Ascending aorta (tissue), 2 donors: ENCODE measurements at regions not wholly inside any gene's neighbourhood (a gene's known extent, or its start where the extent isn't known, plus 50 kb on each side); places are given as distances from the start of the nearest gene placed in this dataset.
"Not testable (repeated sequence)": the region's sequence is repeated elsewhere in the genome, so short reads cannot be mapped to it uniquely, and the experiment has no call there.

Experiments
- DNase-seq, 2 donors: peaks; one replicate each; pipeline ENCODE4 v3.0.0-alpha.2; 2019; ENCODE audit warnings: low spot score in 2 of 2
- H3K27ac ChIP-seq, 2 donors: fragments of 200-600 bp; sonication (generic); one replicate each; pipeline ENCODE4 v1.5.1; 2016 to 2017; ENCODE audit warnings: mild to moderate bottlenecking in 1 of 2
- H3K27me3 ChIP-seq: fragments of 200-600 bp; sonication (generic); one replicate; pipeline ENCODE4 v1.5.1; 2017
- H3K36me3 ChIP-seq, 2 donors: fragments of 200-600 bp; sonication (generic); one replicate each; pipeline ENCODE4 v1.5.1; 2016
- H3K4me1 ChIP-seq, 2 donors: fragments of 200-600 bp; sonication (generic); one replicate each; pipeline ENCODE4 v1.5.1; 2016 to 2017; ENCODE audit warnings: mild to moderate bottlenecking in 1 of 2
- H3K4me3 ChIP-seq, 2 donors: fragments of 200-600 bp; sonication (generic); one replicate each; pipeline ENCODE4 v1.5.1; 2016 to 2017; ENCODE audit warnings: mild to moderate bottlenecking in 1 of 2
- H3K9me3 ChIP-seq, 2 donors: fragments of 200-600 bp; sonication (generic); one replicate each; pipeline ENCODE4 v1.5.1; 2016
- intact Hi-C: fragments of 100-400 bp; cut with DNase I; formaldehyde crosslinking; loops from one replicate; pipeline ENCODE4 v1.15.1; 2023
- TF ChIP-seq, protein P1 (sequence below), 3 experiments: fragments of 200-600 bp in 2 of 3; fragments of 450-650 bp in 1 of 3; sonication (generic) in 2 of 3; IDR thresholded peaks; one replicate each; pipeline ENCODE4 v1.5.1; 2016 to 2019; ENCODE audit warnings: antibody characterized with exemption in 3 of 3, mild to moderate bottlenecking in 1 of 3, moderate library complexity in 1 of 3

DNA sequence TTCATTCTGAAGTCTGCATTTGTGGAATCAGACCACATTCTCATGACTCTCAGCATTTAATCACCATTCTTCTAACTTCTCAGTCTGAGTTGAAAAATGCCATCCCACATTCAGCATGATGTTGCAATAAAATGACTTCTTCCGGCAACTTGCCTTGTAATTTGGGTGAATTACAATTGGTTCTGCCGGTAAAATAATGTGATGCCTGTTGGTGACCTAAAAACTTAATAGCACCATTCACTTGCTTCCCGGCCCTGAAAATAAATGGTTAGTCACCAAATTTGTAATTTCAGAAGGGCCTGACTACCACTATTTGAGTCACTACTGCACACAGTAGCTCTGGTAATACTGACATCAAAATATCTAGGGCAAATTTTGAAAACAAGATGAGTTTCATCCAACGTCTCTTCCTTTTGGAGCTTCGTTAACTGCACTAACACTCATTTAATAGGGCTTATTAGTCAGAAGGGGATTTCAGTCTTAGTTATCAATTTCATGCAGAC is 637.1 kb upstream of the CHAC2 start:
- no peak overlapping the region for H3K27ac ChIP-seq
- H3K9me3 ChIP-seq: no peaks in the 10 kb centered on the region
- DNase-seq: no peak
- no peaks in the 10 kb centered on the region for H3K4me1 ChIP-seq
- H3K27me3 ChIP-seq: no peaks in the 10 kb centered on the region
- TF ChIP-seq, protein P1, sequence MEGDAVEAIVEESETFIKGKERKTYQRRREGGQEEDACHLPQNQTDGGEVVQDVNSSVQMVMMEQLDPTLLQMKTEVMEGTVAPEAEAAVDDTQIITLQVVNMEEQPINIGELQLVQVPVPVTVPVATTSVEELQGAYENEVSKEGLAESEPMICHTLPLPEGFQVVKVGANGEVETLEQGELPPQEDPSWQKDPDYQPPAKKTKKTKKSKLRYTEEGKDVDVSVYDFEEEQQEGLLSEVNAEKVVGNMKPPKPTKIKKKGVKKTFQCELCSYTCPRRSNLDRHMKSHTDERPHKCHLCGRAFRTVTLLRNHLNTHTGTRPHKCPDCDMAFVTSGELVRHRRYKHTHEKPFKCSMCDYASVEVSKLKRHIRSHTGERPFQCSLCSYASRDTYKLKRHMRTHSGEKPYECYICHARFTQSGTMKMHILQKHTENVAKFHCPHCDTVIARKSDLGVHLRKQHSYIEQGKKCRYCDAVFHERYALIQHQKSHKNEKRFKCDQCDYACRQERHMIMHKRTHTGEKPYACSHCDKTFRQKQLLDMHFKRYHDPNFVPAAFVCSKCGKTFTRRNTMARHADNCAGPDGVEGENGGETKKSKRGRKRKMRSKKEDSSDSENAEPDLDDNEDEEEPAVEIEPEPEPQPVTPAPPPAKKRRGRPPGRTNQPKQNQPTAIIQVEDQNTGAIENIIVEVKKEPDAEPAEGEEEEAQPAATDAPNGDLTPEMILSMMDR (IDR thresholded peaks at IDR 0.05): no peak
- H3K4me3 ChIP-seq: no peak overlapping the region
- intact Hi-C loops: no loop called here
- H3K36me3 ChIP-seq: no peaks in the 10 kb centered on the region

DNA sequence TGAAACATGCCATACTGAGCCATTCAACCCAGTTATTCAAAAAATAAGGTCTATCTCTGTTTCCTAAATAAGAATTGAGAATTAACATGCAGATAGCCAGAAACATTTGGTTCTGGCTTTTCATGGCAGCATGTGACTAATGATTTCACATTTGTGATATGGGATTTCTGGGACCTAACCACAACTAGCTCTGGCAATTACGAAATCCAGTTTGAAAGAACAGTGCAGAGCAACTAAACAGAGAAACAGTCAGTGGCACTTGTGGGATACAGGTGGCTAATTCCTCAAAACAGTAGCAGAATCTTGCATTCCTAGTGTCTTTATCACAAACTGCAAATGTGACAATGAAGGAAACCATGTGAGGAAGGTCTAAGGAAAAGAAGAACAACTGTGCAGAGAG is 637.8 kb upstream of the CHAC2 start:
- Histone ChIP-seq H3K36me3 (no peaks in the 10 kb centered on the region), H3K27ac (no peak overlapping the region), H3K4me1 (no peaks in the 10 kb centered on the region), H3K27me3 (no peaks in the 10 kb centered on the region), H3K9me3 (no peaks in the 10 kb centered on the region), H3K4me3 (no peak overlapping the region)
- intact Hi-C loops: no loop called here
- TF ChIP-seq, protein P1 (IDR thresholded peaks at IDR 0.05): no peak
- no peak for DNase-seq

DNA sequence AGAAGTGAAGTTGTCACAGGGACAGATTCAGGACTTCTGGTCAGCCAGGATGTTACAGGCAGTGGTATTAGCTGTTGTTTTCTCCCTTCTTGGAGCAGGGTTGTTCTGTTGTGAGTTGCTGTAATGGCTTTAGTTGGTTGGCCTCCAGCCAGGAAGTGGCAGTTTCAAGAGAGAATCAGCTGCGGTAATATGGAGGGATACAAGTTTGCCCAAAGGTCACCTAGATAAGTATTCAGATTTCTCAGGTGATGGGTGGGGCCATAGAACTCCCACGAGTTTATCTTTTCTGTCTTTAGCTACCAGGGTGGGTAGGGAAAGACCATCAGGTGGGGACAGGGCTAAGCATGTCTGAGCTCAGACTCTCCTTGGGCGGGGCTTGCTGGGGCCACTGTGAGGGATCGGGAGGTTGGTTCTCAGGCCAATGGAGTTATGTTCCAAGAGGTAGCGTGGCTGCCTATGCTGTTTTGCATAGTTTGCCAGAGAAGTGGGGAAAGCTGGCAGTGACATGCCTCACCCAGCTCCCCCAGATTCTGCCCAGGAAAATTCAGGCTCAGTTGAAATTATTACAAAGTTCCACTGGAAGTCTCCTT is 640.4 kb upstream of the CHAC2 start:
- Histone ChIP-seq H3K4me1 (no peaks in the 10 kb centered on the region), H3K36me3 (no peaks in the 10 kb centered on the region), H3K4me3 (no peak overlapping the region), H3K27me3 (no peaks in the 10 kb centered on the region), H3K9me3 (no peaks in the 10 kb centered on the region), H3K27ac (no peak overlapping the region)
- TF ChIP-seq, protein P1 (IDR thresholded peaks at IDR 0.05): no peak
- no peak for DNase-seq
- intact Hi-C loops: no loop called here

DNA sequence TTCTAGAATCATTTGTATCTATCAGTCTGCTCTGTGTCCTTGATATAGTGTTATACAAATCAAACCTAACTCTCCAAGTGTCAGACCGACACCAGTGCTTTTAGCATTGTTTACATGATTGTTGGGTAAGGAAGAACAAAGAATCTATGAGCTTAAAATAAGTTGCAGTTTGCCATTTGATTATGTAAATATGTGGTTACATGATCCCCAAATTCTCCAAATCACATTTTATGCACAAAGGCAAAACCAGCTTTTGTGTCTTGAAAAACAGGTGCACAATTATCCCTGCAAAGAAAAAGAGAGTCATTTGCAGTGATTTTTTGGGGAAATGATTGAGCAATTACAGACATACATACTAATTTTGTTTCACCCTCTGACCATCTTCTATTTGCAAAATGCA is 652.6 kb upstream of the CHAC2 start:
- DNase-seq: no peak
- Histone ChIP-seq H3K27me3 (no peaks in the 10 kb centered on the region), H3K4me3 (no peak overlapping the region), H3K4me1 (no peaks in the 10 kb centered on the region), H3K27ac (no peak overlapping the region), H3K9me3 (no peaks in the 10 kb centered on the region), H3K36me3 (no peaks in the 10 kb centered on the region)
- intact Hi-C loops: no loop called here
- TF ChIP-seq, protein P1 (IDR thresholded peaks at IDR 0.05): no peak

DNA sequence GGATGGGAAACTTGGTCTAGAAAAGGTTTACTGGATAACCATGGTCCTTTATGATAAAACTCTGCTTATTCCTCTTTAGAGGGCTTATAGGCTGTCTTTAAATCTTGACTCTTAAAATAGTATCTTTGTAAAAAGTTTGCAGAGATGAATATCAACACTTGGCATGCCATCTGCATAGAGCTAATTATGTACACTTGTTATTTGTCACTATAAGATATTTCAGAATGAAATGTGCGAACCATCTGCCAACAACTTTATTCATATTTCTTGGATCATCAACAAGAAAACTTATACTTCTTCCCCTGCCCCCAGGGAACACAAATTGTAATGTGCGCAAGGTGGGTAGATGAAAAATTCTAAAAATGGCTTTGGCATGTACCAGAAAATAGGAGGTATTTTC is 653.0 kb upstream of the CHAC2 start:
- no peak for DNase-seq
- Histone ChIP-seq H3K4me3 (no peak overlapping the region), H3K27me3 (no peaks in the 10 kb centered on the region), H3K27ac (no peak overlapping the region), H3K4me1 (no peaks in the 10 kb centered on the region), H3K36me3 (no peaks in the 10 kb centered on the region), H3K9me3 (no peaks in the 10 kb centered on the region)
- intact Hi-C loops: no loop called here
- TF ChIP-seq, protein P1 (IDR thresholded peaks at IDR 0.05): no peak

DNA sequence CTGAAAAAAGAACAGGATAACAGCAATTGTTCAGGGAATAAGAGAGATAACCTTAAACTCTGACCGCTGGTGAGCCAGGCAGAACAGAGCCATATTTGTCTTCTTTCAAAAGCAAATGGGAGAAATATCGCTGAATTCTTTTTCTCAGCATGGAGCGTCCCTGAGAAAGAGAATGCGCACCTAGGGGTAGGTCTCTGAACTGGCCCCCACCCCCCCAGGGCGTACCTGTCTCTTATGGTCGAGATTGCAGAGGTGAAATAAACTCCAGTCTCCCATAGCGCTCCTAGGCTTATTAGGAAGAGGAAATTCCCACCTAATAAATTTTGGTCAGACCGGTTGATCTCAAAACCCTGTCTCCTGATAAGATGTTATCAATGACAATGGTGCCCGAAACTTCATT is 655.2 kb upstream of the CHAC2 start:
- H3K27me3 ChIP-seq, H3K4me1 ChIP-seq, H3K4me3 ChIP-seq, H3K9me3 ChIP-seq, DNase-seq, H3K27ac ChIP-seq, H3K36me3 ChIP-seq, intact Hi-C loops: not testable (repeated sequence)
